ENCODE measurements at regions not wholly inside any gene's neighbourhood (a gene's known extent, or its start where the extent isn't known, plus 50 kb on each side); places are given as distances from the start of the nearest gene placed in this dataset.

GRCh38 chr13:99656092-99656745 is 154.9 kb downstream of the TM9SF2 start:
- TF ChIP-seq CTCF (IDR thresholded peaks at IDR 0.05; ENCODE audit: low read depth, low read length, poor library complexity, severe bottlenecking) (peak; percentile 88), EZH2phosphoT487 (IDR thresholded peaks at IDR 0.05; ENCODE audit: borderline replicate concordance, low read length) (peak; percentile 73; the same call in 1 of the 2 replicates)
- Histone ChIP-seq H3K4me2 (ENCODE audit: low read length) (no peak overlapping the region), H3K27me3 (ENCODE audit: control insufficient read depth, low read length) (peaks cover 44% of the 10 kb centered on the region), H3K79me2 (ENCODE audit: control insufficient read depth, low read length) (no peaks in the 10 kb centered on the region), H4K20me1 (ENCODE audit: control insufficient read depth, insufficient read depth, low read depth, low read length) (no peaks in the 10 kb centered on the region), H3K4me1 (ENCODE audit: control insufficient read depth, low read length) (0 out of 2 replicates have a peak, but pooled peaks cover 6% of the 10 kb centered on the region), H3K36me3 (ENCODE audit: control insufficient read depth, low read length) (no peaks in the 10 kb centered on the region), H3K9me2 (replicated peaks; ENCODE audit: control insufficient read depth, low read length) (no peaks in the 10 kb centered on the region), H3F3A (ENCODE audit: control insufficient read depth, insufficient read depth) (no peaks in the 10 kb centered on the region), H3K4me3 (ENCODE audit: low read length) (no peak overlapping the region), H3K9me3 (ENCODE audit: control insufficient read depth, insufficient read depth, low read length) (no peaks in the 10 kb centered on the region), H3K27ac (ENCODE audit: low read depth, low read length) (no peak overlapping the region)

- Histone ChIP-seq H4K20me1 (ENCODE audit: control insufficient read depth, insufficient read depth, low read depth, low read length) (no peaks in the 10 kb centered on the region), H3K27me3 (ENCODE audit: control insufficient read depth, low read length) (peaks cover 42% of the 10 kb centered on the region), H3K4me3 (ENCODE audit: low read length) (no peak overlapping the region), H3K79me2 (ENCODE audit: control insufficient read depth, low read length) (no peaks in the 10 kb centered on the region), H3K4me2 (ENCODE audit: low read length) (no peak overlapping the region), H3K9me3 (ENCODE audit: control insufficient read depth, insufficient read depth, low read length) (no peaks in the 10 kb centered on the region), H3K27ac (ENCODE audit: low read depth, low read length) (no peak overlapping the region), H3K9me2 (replicated peaks; ENCODE audit: control insufficient read depth, low read length) (no peaks in the 10 kb centered on the region), H3F3A (ENCODE audit: control insufficient read depth, insufficient read depth) (no peaks in the 10 kb centered on the region), H3K36me3 (ENCODE audit: control insufficient read depth, low read length) (no peaks in the 10 kb centered on the region), H3K4me1 (ENCODE audit: control insufficient read depth, low read length) (0 out of 2 replicates have a peak, but pooled peaks cover 6% of the 10 kb centered on the region)
- no peak for TF ChIP-seq EZH2phosphoT487 (IDR thresholded peaks at IDR 0.05; ENCODE audit: borderline replicate concordance, low read length)
- TF ChIP-seq CTCF (IDR thresholded peaks at IDR 0.05; ENCODE audit: low read depth, low read length, poor library complexity, severe bottlenecking), result no peak
Measured at GRCh38 chr13:99655351-99656091, 154.2 kb downstream of the TM9SF2 start.

- Histone ChIP-seq H3K4me2 (ENCODE audit: low read length) (no peak overlapping the region), H3K9me3 (ENCODE audit: control insufficient read depth, insufficient read depth, low read length) (no peaks in the 10 kb centered on the region), H3K4me1 (ENCODE audit: control insufficient read depth, low read length) (0 out of 2 replicates have a peak, but pooled peaks cover 6% of the 10 kb centered on the region), H3K4me3 (ENCODE audit: low read length) (no peak overlapping the region), H3K79me2 (ENCODE audit: control insufficient read depth, low read length) (no peaks in the 10 kb centered on the region), H3K9me2 (replicated peaks; ENCODE audit: control insufficient read depth, low read length) (no peaks in the 10 kb centered on the region), H3K27me3 (ENCODE audit: control insufficient read depth, low read length) (peaks cover 29% of the 10 kb centered on the region), H3F3A (ENCODE audit: control insufficient read depth, insufficient read depth) (no peaks in the 10 kb centered on the region), H4K20me1 (ENCODE audit: control insufficient read depth, insufficient read depth, low read depth, low read length) (no peaks in the 10 kb centered on the region), H3K27ac (ENCODE audit: low read depth, low read length) (no peak overlapping the region), H3K36me3 (ENCODE audit: control insufficient read depth, low read length) (no peaks in the 10 kb centered on the region)
- no peak for TF ChIP-seq CTCF (IDR thresholded peaks at IDR 0.05; ENCODE audit: low read depth, low read length, poor library complexity, severe bottlenecking)
- TF ChIP-seq EZH2phosphoT487 (IDR thresholded peaks at IDR 0.05; ENCODE audit: borderline replicate concordance, low read length), result no peak
Measured at GRCh38 chr13:99654076-99654475, 152.8 kb downstream of the TM9SF2 start.
